ENCODE measurements at regions not wholly inside any gene's neighbourhood (a gene's known extent, or its start where the extent isn't known, plus 50 kb on each side); places are given as distances from the start of the nearest gene placed in this dataset.

- H3K27me3 ChIP-seq, result no peaks in the 10 kb centered on the region
Observed at GRCh38 chr9:71177901-71178300, 56.5 kb upstream of the TRPM3 start.

GRCh38 chr9:71171517-71171916, 50.1 kb upstream of the TRPM3 start:
- no peak overlapping the region for H3K4me3 ChIP-seq
- no peak for DNase-seq (ENCODE audit: low spot score)
- no peaks in the 10 kb centered on the region for H3K27me3 ChIP-seq
- H3K27ac ChIP-seq, result no peak overlapping the region
- H3K36me3 ChIP-seq, result no peaks in the 10 kb centered on the region
- no peak for TF ChIP-seq CTCF (IDR thresholded peaks at IDR 0.05)
- H3K4me1 ChIP-seq, result no peaks in the 10 kb centered on the region
- no peaks in the 10 kb centered on the region for H3K9me3 ChIP-seq

More at GRCh38 chr9:71177901-71178300, 56.5 kb upstream of the TRPM3 start:
- no peak for DNase-seq (ENCODE audit: low spot score)
- H3K9me3 ChIP-seq, result no peaks in the 10 kb centered on the region
- no peak overlapping the region for H3K4me3 ChIP-seq
- H3K4me1 ChIP-seq, result no peaks in the 10 kb centered on the region
- TF ChIP-seq CTCF (IDR thresholded peaks at IDR 0.05), result no peak
- H3K36me3 ChIP-seq, result no peaks in the 10 kb centered on the region
- H3K27ac ChIP-seq, result no peak overlapping the region

Data from right atrium auricular region (tissue), 2 donors.